IMR-90 (cell line): ENCODE measurements at regions not wholly inside any gene's neighbourhood (a gene's known extent, or its start where the extent isn't known, plus 50 kb on each side); places are given as distances from the start of the nearest gene placed in this dataset.
A peak's percentile ranks its signal among the peaks of the same experiment; 100 is the strongest.

Source experiments
- ATAC-seq: fragments of 200-7000 bp; cut with Tn5 transposase; 2 replicates; pipeline ENCODE4 v1.9.1; 2020; ENCODE audit warnings: low read depth, mild to moderate bottlenecking, moderate library complexity
- BruUV-seq: library from RNA; stranded (reverse); fragments of 400-500 nt; replicated peaks from 2 replicates; lab custom pipeline; 2021; lab: Mats Ljungman, UMichigan
- CTCF ChIA-PET: fragments of 300-600 bp; formaldehyde crosslinking; extraction: SDS; loops from one replicate; lab custom pipeline; 2021; ENCODE audit warnings: antibody characterized with exemption; lab: Yijun Ruan, JAX
- POLR2A ChIA-PET: fragments of 300-600 bp; sonication (Branson Sonifier 250); formaldehyde crosslinking; loops from one replicate; lab custom pipeline; 2022; ENCODE audit warnings: antibody characterized with exemption; ENCODE audit not compliant: unreplicated experiment; lab: Charles Lee
- DNase-seq: peaks from one replicate; pipeline ENCODE4 v3.0.0; 2013
- H2AFZ ChIP-seq: replicated peaks from 2 replicates; pipeline ENCODE3; 2013; ENCODE audit warnings: low read length, mild to moderate bottlenecking; ENCODE audit not compliant: poor library complexity
- H2AK5ac ChIP-seq: 2 replicates; pipeline ENCODE4 v1.6.1; 2013; ENCODE audit warnings: low read depth, low read length, inconsistent platforms
- H2AK9ac ChIP-seq: replicated peaks from 2 replicates; pipeline ENCODE3; 2013; ENCODE audit warnings: mild to moderate bottlenecking, low read depth, low read length, moderate library complexity; ENCODE audit not compliant: poor library complexity
- H2BK120ac ChIP-seq: 2 replicates; pipeline ENCODE4 v1.6.1; 2013; ENCODE audit warnings: low read depth, low read length, inconsistent platforms
- H2BK15ac ChIP-seq: 3 replicates; pipeline ENCODE4 v1.6.1; 2013; ENCODE audit warnings: low read depth, low read length, inconsistent platforms
- H2BK20ac ChIP-seq: 2 replicates; pipeline ENCODE4 v1.6.1; 2013; ENCODE audit warnings: low read depth, mild to moderate bottlenecking, inconsistent platforms, low read length, moderate library complexity
- H2BK5ac ChIP-seq: 2 replicates; pipeline ENCODE4 v1.6.1; 2013; ENCODE audit warnings: mild to moderate bottlenecking, low read depth, low read length, inconsistent platforms; ENCODE audit not compliant: poor library complexity, severe bottlenecking
- H3K14ac ChIP-seq: replicated peaks from 2 replicates; pipeline ENCODE4 v1.6.1; 2013; ENCODE audit warnings: low read depth, low read length, inconsistent platforms
- H3K18ac ChIP-seq: 2 replicates; pipeline ENCODE4 v1.6.1; 2013; ENCODE audit warnings: low read depth, low read length, control low read depth
- H3K23ac ChIP-seq: 2 replicates; pipeline ENCODE4 v1.6.1; 2013; ENCODE audit warnings: low read depth, low read length, inconsistent platforms
- H3K27ac ChIP-seq: 2 replicates; pipeline ENCODE4 v1.5.1; 2013; ENCODE audit warnings: mild to moderate bottlenecking, control low read depth, low read length; ENCODE audit not compliant: insufficient read depth
- H3K27me3 ChIP-seq: 2 replicates; pipeline ENCODE4 v1.6.1; 2013; ENCODE audit warnings: low read length; ENCODE audit not compliant: control insufficient read depth, insufficient read depth
- H3K36me3 ChIP-seq: 2 replicates; pipeline ENCODE4 v1.6.1; 2013; ENCODE audit warnings: low read length, mixed read lengths; ENCODE audit not compliant: control insufficient read depth, insufficient read depth
- H3K4ac ChIP-seq: 2 replicates; pipeline ENCODE4 v1.6.1; 2013; ENCODE audit warnings: low read depth, low read length, inconsistent platforms
- H3K4me1 ChIP-seq: 2 replicates; pipeline ENCODE4 v1.6.1; 2013; ENCODE audit warnings: low read length, mixed read lengths; ENCODE audit not compliant: control insufficient read depth, insufficient read depth
- H3K4me2 ChIP-seq: 2 replicates; pipeline ENCODE4 v1.6.1; 2013; ENCODE audit warnings: low read depth, mild to moderate bottlenecking, control low read depth, low read length, moderate library complexity
- H3K4me3 ChIP-seq: 2 replicates; pipeline ENCODE4 v1.5.1; 2013; ENCODE audit warnings: low read depth, mild to moderate bottlenecking, control low read depth, low read length, moderate library complexity; ENCODE audit not compliant: insufficient read depth
- H3K56ac ChIP-seq: 2 replicates; pipeline ENCODE4 v1.6.1; 2013; ENCODE audit warnings: low read length, inconsistent platforms; ENCODE audit not compliant: insufficient read depth; ENCODE audit errors: extremely low read depth
- H3K79me1 ChIP-seq, 2 experiments: 2 replicates each; pipeline ENCODE4 v1.6.1; 2013; ENCODE audit warnings: low read length in 2 of 2, inconsistent platforms in 1 of 2, low read depth in 1 of 2
- H3K9ac ChIP-seq: 2 replicates; pipeline ENCODE4 v1.6.1; 2013; ENCODE audit warnings: low read depth, low read length, control low read depth
- H3K9me1 ChIP-seq: 2 replicates; pipeline ENCODE4 v1.6.1; 2013; ENCODE audit warnings: low read length, inconsistent platforms; ENCODE audit not compliant: insufficient read depth
- H3K9me3 ChIP-seq: 2 replicates; pipeline ENCODE4 v1.6.1; 2013; ENCODE audit warnings: low read length; ENCODE audit not compliant: control insufficient read depth, insufficient read depth
- H4K20me1 ChIP-seq: 2 replicates; pipeline ENCODE4 v1.6.1; 2013; ENCODE audit warnings: low read length, inconsistent platforms; ENCODE audit not compliant: insufficient read depth
- H4K5ac ChIP-seq: 2 replicates; pipeline ENCODE4 v1.6.1; 2013; ENCODE audit warnings: mild to moderate bottlenecking, low read depth, low read length, control low read depth
- H4K8ac ChIP-seq, 2 experiments: 2 replicates each; pipeline ENCODE4 v1.6.1; 2013; ENCODE audit warnings: low read depth in 2 of 2, low read length in 2 of 2, control low read depth in 1 of 2, inconsistent platforms in 1 of 2
- H4K91ac ChIP-seq: 2 replicates; pipeline ENCODE4 v1.6.1; 2013; ENCODE audit warnings: low read depth, low read length, inconsistent platforms; ENCODE audit not compliant: insufficient read depth
- FOS ChIP-seq: fragments of 150-350 bp; IDR thresholded peaks from 2 replicates; pipeline ENCODE4 v1.6.1; 2016; ENCODE audit warnings: low read depth, low read length
- WGBS, 2 experiments: methylation state at CpG; one replicate each; pipeline versions ENCODE4 v1.1.5 to v1.1.7; 2013; ENCODE audit warnings: missing lambda C conversion rate in 2 of 2; ENCODE audit not compliant: insufficient read length in 1 of 2; ENCODE audit errors: extremely low coverage in 2 of 2; 5-methylcytosine and 5-hydroxymethylcytosine counted together
- dilution Hi-C: fragments of 300-500 bp; cut with HindIII; formaldehyde crosslinking; loops from one replicate; pipeline ENCODE4 v1.14.3; 2018; ENCODE audit warnings: low sequenced_read_pairs; ENCODE audit not compliant: unreplicated experiment
- in situ Hi-C: fragments of 300-500 bp; cut with MboI; formaldehyde crosslinking; loops from 3 replicates; pipeline ENCODE4 v1.14.3; 2019; ENCODE audit warnings: low sequenced_read_pairs, inconsistent platforms, mixed read lengths
- intact Hi-C: fragments of 100-400 bp; cut with micrococcal nuclease; formaldehyde crosslinking; loops from 2 replicates; pipeline ENCODE4 v1.10.0; 2022

DNA sequence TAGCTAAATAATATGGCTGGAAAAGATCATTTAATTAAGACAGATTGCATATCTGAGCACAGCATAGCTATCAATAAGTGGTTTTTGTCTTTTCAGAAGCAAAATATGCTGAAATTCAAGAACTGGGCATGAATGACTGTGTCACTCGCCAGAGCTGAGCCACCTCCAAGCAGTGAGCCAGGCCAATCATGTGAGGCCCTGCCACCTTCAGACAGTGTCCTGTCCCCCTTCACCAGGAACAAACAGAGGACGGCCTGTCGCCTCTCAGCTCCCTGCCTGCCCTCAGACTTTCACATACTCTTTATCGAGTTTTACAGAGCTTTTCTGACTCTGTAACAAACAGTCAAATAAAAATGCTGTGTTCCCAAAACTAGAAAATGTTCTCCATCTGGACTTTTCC, 171.0 kb upstream of the TSC22D1 start:
- ATAC-seq (no peak), DNase-seq (no peak)
- Histone ChIP-seq H3K4me2 (no peak overlapping the region), H2AK9ac (no peak overlapping the region), H2AFZ (peak overlapping the region; percentile 24), H2AK5ac (no peak overlapping the region), H2BK20ac (no peak overlapping the region), H3K4ac (no peak overlapping the region), H3K79me1 (no peaks in the 10 kb centered on the region), H4K91ac (no peak overlapping the region), H3K23ac (no peak overlapping the region), H3K4me3 (no peak overlapping the region), H3K4me1 (no peaks in the 10 kb centered on the region), H3K36me3 (no peaks in the 10 kb centered on the region), H3K56ac (no peak overlapping the region), H3K9ac (no peak overlapping the region), H4K20me1 (no peaks in the 10 kb centered on the region), H2BK15ac (no peak overlapping the region), H3K9me1 (no peaks in the 10 kb centered on the region), H3K18ac (no peak overlapping the region), H4K5ac (no peak overlapping the region), H3K9me3 (no peaks in the 10 kb centered on the region), H2BK120ac (no peak overlapping the region), H2BK5ac (no peak overlapping the region), H3K27ac (no peak overlapping the region), H3K27me3 (no peaks in the 10 kb centered on the region), H3K14ac (no peak overlapping the region), H4K8ac (no peak overlapping the region)
- 55% methylated on average over 3 of the region's 4 CpGs; no CpG with 5 or more reads in 1 of the 2 experiments for WGBS, 2 experiments
- TF ChIP-seq FOS = no peak
- intact Hi-C loops = no loop called here
- no TSS peak for BruUV-seq
- dilution Hi-C loops = no loop called here
- CTCF ChIA-PET = no interaction called here
- in situ Hi-C loops = no loop called here
- POLR2A ChIA-PET = no interaction called here
